C4-2B (cell line): ENCODE measurements at regions not wholly inside any gene's neighbourhood (a gene's known extent, or its start where the extent isn't known, plus 50 kb on each side); places are given as distances from the start of the nearest gene placed in this dataset.

Experiments used
- CTCF ChIP-seq: fragments of 450-650 bp; conservative IDR thresholded peaks from 2 replicates; pipeline ENCODE4 v1.5.1; 2017; ENCODE audit warnings: mild to moderate bottlenecking
- ZFX ChIP-seq: fragments of 450-650 bp; IDR thresholded peaks from 2 replicates; pipeline ENCODE4 v1.6.1; 2017

- no peak for TF ChIP-seq CTCF
- TF ChIP-seq ZFX = no peak
These were observed 87.0 kb upstream of the CXCR4 start for GRCh38 chr2:136204971-136205370.
